Psoas muscle (tissue), 7 donors: ENCODE measurements at regions not wholly inside any gene's neighbourhood (a gene's known extent, or its start where the extent isn't known, plus 50 kb on each side); places are given as distances from the start of the nearest gene placed in this dataset.

Experiments
- ATAC-seq, 4 donors: fragments of 200-7000 bp; cut with Tn5 transposase; one replicate each; pipeline ENCODE4 v1.9.1; 2020; ENCODE audit warnings: moderate library complexity in 3 of 4, mild to moderate bottlenecking in 2 of 4
- DNase-seq, 2 donors: peaks; one replicate each; pipeline ENCODE4 v3.0.0-alpha.2; 2020
- H3K27ac ChIP-seq: fragments of 200-600 bp; one replicate; pipeline ENCODE4 v1.8.0; 2022
- H3K27me3 ChIP-seq, 3 donors: fragments of 200-600 bp in 1 of 3; one replicate each; pipeline versions ENCODE4 v1.6.1 to v1.8.0; 2013 to 2022; ENCODE audit warnings: low read length in 2 of 3, mild to moderate bottlenecking in 2 of 3, moderate library complexity in 1 of 3; ENCODE audit not compliant: insufficient read depth in 3 of 3
- H3K36me3 ChIP-seq, 2 donors: fragments of 200-600 bp in 1 of 2; one replicate each; pipeline versions ENCODE4 v1.6.1 to v1.8.0; 2013 to 2022; ENCODE audit warnings: low read depth in 1 of 2, mild to moderate bottlenecking in 1 of 2, moderate library complexity in 1 of 2; ENCODE audit not compliant: insufficient read depth in 1 of 2
- H3K4me1 ChIP-seq: fragments of 200-600 bp; one replicate; pipeline ENCODE4 v1.8.0; 2022
- H3K4me3 ChIP-seq: fragments of 200-600 bp; one replicate; pipeline ENCODE4 v1.8.0; 2022; ENCODE audit warnings: mild to moderate bottlenecking
- H3K9me3 ChIP-seq: fragments of 200-600 bp; one replicate; pipeline ENCODE4 v1.8.0; 2022
- WGBS, 3 donors: extraction: QIAGEN DNeasy Blood & Tissue Kit; methylation state at CpG; one replicate each; pipeline versions ENCODE4 v1.1.6 to v1.1.7; 2013; 5-methylcytosine and 5-hydroxymethylcytosine counted together
- intact Hi-C, 2 donors: fragments of 100-400 bp; cut with DNase I; formaldehyde crosslinking; loops; one replicate each; pipeline versions ENCODE4 v1.11.0 to v1.14.2; 2022
- TF ChIP-seq, protein P1 (sequence below): fragments of 200-600 bp; IDR thresholded peaks from one replicate; pipeline ENCODE4 v1.8.0; 2022; ENCODE audit warnings: antibody characterized with exemption
- donor health status: healthy with polysubstance abuse.
- donor health status: DM: no; HTN: no; CAD: no; lungs with moderate emphysema.
- donor health status: Bipolar disorder and iron deficiency.
- donor health status: healthy.
- donor health status: DM: yes; HTN: yes; CAD: no.
- donor health status: DM: no; HTN: no; CAD: no.
- donor health status: DM: yes; HTN: yes; CAD: no.

DNA sequence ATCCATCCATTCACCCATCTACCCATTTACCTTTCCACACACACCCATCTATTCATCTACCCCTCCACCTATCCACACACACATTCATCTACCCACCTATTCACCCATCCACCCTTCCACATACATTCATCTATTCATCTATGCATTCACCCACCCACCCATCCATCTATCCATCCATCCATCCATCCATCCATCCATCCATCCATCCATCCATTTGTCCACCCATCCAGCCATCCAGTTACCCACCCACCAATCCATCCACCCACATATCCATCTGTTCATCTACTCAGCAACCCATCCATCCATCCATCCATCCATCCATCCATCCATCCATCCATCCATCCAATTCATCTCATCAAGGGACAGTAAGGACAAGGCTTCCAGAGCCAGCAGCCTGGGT, 74.0 kb downstream of the INHBB start:
- ATAC-seq: no peak
- no peak for DNase-seq
- Histone ChIP-seq H3K27ac (no peak overlapping the region), H3K9me3 (no peaks in the 10 kb centered on the region), H3K4me1 (no peaks in the 10 kb centered on the region), H3K36me3 (no peaks in the 10 kb centered on the region), H3K4me3 (no peak overlapping the region), H3K27me3 (peaks cover 0 to 5% (median 5%) of the 10 kb centered on the region in 3 donors)
- TF ChIP-seq, protein P1, sequence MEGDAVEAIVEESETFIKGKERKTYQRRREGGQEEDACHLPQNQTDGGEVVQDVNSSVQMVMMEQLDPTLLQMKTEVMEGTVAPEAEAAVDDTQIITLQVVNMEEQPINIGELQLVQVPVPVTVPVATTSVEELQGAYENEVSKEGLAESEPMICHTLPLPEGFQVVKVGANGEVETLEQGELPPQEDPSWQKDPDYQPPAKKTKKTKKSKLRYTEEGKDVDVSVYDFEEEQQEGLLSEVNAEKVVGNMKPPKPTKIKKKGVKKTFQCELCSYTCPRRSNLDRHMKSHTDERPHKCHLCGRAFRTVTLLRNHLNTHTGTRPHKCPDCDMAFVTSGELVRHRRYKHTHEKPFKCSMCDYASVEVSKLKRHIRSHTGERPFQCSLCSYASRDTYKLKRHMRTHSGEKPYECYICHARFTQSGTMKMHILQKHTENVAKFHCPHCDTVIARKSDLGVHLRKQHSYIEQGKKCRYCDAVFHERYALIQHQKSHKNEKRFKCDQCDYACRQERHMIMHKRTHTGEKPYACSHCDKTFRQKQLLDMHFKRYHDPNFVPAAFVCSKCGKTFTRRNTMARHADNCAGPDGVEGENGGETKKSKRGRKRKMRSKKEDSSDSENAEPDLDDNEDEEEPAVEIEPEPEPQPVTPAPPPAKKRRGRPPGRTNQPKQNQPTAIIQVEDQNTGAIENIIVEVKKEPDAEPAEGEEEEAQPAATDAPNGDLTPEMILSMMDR: no peak
- intact Hi-C loops: no loop called here

DNA sequence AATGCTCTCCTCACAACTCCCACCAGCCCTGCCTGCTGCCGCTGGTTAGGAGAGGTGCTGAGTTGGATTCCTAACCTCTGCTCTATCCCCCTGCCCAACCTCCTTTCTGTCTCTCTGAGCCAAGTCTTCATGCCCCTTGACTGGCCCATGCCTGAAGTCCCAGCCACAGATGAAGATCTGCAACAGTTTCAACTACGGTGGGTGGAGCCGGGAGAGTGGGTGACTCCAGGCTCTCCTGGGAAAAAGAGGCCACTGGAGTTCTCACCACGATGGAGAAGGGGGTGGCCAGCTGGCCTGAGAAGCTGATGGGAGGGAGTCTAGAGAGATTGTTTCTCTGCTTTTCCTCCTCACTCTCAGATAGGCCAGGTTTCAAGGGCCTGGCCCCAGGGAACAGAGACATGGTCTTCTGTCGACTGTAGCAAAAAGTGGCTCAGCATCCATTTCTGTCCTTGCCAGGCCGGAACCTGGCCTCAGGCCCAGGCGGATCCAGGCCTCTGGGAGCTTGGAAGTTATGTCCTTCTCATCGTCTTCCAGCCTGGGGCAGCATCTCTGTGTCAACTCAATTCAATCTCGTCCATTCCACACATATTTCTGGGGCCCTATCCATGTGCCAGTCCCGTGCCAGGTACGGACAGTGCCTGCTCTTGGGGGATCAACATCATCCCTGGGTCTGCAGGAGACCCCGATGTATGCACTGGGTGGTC, 75.3 kb downstream of the INHBB start:
- no peak overlapping the region for H3K27ac ChIP-seq
- intact Hi-C loops: no loop called here
- no peaks in the 10 kb centered on the region for H3K4me1 ChIP-seq
- H3K9me3 ChIP-seq: no peaks in the 10 kb centered on the region
- ATAC-seq (no peak), DNase-seq (no peak)
- WGBS, 3 donors: 57 to 70% (median 64%) methylated on average over 12 of the region's 12 CpGs
- no peak overlapping the region for H3K4me3 ChIP-seq
- peaks cover 0 to 11% (median 9%) of the 10 kb centered on the region in 3 donors for H3K27me3 ChIP-seq
- TF ChIP-seq, protein P1: no peak
- no peaks in the 10 kb centered on the region for H3K36me3 ChIP-seq

DNA sequence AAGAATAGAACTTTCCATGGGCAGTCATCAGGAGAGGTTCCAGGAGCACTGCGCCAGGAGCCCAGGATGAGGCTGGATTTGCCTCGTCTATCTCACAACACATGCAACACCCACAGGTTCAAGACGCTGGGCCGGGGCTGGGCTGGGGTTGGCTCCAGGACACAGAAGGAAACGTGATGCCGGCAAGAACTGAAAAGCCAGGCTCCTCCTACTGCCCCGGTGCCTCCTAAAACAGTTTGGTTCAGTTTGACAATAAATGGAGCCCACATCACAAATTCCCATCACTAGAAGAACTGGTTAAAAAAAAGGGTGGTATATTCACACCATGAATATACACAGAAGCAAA, 75.9 kb downstream of the INHBB start:
- TF ChIP-seq, protein P1: no peak
- Histone ChIP-seq H3K9me3 (no peaks in the 10 kb centered on the region), H3K36me3 (no peaks in the 10 kb centered on the region), H3K4me3 (no peak overlapping the region), H3K27ac (no peak overlapping the region), H3K4me1 (no peaks in the 10 kb centered on the region), H3K27me3 (peaks cover 0 to 12% (median 9%) of the 10 kb centered on the region in 3 donors)
- WGBS, 3 donors: 32 to 45% (median 38%) methylated on average over 7 of the region's 7 CpGs
- intact Hi-C loops: no loop called here
- DNase-seq (no peak), ATAC-seq (no peak)

DNA sequence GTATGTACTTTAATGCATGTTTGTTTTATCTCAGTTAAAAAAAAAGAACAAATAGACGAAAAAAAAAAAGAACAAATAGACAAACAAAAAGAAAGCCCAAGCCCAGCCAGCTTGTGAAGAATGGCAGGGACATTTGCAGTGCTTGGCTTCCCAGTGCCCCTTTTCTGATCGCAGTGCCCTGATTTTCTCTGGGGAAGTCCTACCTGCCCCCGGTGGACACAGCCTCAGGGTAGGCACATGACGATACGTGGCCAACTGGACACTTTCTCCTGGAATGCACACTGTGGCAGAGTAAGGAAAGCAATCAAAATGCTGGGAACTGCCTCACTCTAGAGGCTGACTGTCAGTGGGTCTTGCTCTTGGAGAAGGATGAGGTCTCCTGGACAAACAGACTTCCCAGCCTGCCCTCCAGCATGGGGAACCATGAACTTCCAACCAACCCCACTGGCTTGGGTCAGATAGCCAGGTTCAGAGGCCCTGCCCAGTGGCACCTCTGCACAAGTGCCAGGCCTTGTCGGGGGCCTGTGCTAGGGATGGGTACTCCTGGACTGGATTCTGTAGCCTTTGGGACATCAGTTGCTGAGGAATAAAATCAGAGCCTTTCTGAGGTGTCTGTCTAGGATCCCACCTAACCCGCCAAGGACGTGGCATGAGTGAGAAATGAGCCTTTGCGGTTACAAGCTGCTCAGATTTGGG, 76.7 kb downstream of the INHBB start:
- Histone ChIP-seq H3K36me3 (no peaks in the 10 kb centered on the region), H3K9me3 (no peaks in the 10 kb centered on the region), H3K4me3 (no peak overlapping the region), H3K4me1 (no peaks in the 10 kb centered on the region), H3K27me3 (peaks cover 0 to 12% (median 9%) of the 10 kb centered on the region in 3 donors), H3K27ac (no peak overlapping the region)
- intact Hi-C loops: no loop called here
- TF ChIP-seq, protein P1: no peak
- WGBS, 3 donors: 80 to 89% (median 84%) methylated on average over 9 of the region's 9 CpGs
- DNase-seq: no peak
- no peak for ATAC-seq
